K562 (cell line): ENCODE measurements at regions not wholly inside any gene's neighbourhood (a gene's known extent, or its start where the extent isn't known, plus 50 kb on each side); places are given as distances from the start of the nearest gene placed in this dataset.

Source experiments
- CXXC5 ChIP-seq: fragments of 250-450 bp; sonication (Bioruptor Pico); IDR thresholded peaks from 2 replicates; pipeline ENCODE4 v1.8.0; 2022; ENCODE audit warnings: inconsistent platforms, mild to moderate bottlenecking, moderate library complexity
- E4F1 ChIP-seq: fragments of 250-450 bp; sonication (Bioruptor Pico); IDR thresholded peaks from 2 replicates; pipeline ENCODE4 v1.5.0; 2021; ENCODE audit warnings: mild to moderate bottlenecking, borderline replicate concordance
- FOXJ3 ChIP-seq: sonication (generic); formaldehyde crosslinking; IDR thresholded peaks from 2 replicates; pipeline ENCODE4 v1.4.0; 2020; ENCODE audit warnings: mild to moderate bottlenecking, missing genetic modification reagents
- GTF2A2 ChIP-seq: IDR thresholded peaks from 2 replicates; pipeline ENCODE4 v1.6.1; 2016; ENCODE audit warnings: mild to moderate bottlenecking, missing genetic modification characterization, missing compliant biosample characterization
- TFE3 ChIP-seq: fragments of 450-650 bp; formaldehyde crosslinking; IDR thresholded peaks from 2 replicates; pipeline ENCODE4 v1.4.0; 2020; ENCODE audit warnings: mild to moderate bottlenecking, mixed read lengths
- ZHX1 ChIP-seq: fragments of 150-350 bp; conservative IDR thresholded peaks from 2 replicates; pipeline ENCODE4 v1.6.1; 2014; ENCODE audit warnings: low read length
- ZKSCAN3 ChIP-seq: fragments of 250-450 bp; sonication (Bioruptor Pico); IDR thresholded peaks from 2 replicates; pipeline ENCODE4 v1.4.0; 2020
- ZNF146 ChIP-seq: IDR thresholded peaks from one replicate; pipeline ENCODE4 v1.6.1; 2018; ENCODE audit warnings: missing compliant biosample characterization; ENCODE audit not compliant: unreplicated experiment

GRCh38 chr13:29693275-29693945 is 97.9 kb upstream of the SLC7A1 start (continued):
- TF ChIP-seq ZHX1 (no peak), ZNF146 (no peak), GTF2A2 (tag) (no peak), E4F1 (no peak), TFE3 (CRISPR knock-in tag) (no peak), ZKSCAN3 (no peak), FOXJ3 (CRISPR knock-in tag) (no peak), CXXC5 (CRISPR knock-in tag) (no peak)
